EL (cell line): ENCODE measurements at regions not wholly inside any gene's neighbourhood (a gene's known extent, or its start where the extent isn't known, plus 50 kb on each side); places are given as distances from the start of the nearest gene placed in this dataset.
A peak's percentile ranks its signal among the peaks of the same experiment; 100 is the strongest.

Experiments
- DNase-seq: peaks from one replicate; pipeline ENCODE4 v3.0.0-alpha.2; 2016

DNA sequence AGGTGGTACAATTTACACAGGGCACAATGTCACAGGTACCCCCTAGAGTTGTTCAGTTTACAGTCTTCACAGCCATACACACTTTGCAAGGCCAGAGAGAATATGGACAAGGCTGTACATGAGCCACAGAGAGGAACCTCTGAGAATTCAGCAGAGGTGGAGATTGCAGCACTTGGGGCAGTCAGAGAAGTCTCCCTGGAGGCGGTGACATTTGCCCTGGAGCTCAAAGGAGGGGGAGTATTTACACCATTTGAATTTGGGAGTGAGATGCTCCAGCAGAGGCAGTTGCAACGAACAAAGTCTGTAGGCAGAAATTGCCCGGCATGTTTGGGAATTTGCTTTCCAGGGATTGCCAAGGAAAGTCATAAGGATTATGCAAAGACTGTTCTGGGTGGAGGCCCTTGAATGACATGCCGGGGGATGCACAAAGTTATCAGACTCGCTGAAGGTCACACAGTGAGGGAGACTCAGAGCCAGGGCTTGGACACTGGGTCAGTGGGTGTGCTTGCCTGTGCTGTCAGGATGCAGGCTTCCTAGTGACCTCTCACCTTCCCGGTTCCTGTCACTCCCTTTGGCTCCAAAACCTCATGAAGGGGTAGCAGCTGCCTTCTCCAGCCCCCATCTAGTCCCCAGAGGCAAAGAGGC, 160.7 kb upstream of the PCBD1 start:
- DNase-seq: no peak

DNA sequence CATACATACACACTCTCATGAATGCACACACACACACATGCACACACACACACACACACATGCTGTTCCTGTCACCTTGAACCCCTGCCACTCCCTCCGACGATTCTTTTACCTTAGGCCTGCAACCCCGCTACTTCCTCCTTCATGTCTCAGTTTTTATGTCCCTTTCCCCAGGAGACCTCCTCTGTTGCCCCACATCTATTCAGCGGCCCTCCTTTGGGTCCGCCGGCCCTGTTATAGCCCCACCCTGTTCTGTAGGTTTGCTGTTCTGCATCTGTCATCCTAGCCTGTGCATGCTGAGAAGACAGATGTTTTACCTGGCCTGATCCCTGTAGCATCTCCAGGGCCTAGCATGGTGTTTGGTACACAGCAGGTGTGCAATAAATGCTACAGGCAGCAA, 161.6 kb upstream of the PCBD1 start:
- DNase-seq: no peak

DNA sequence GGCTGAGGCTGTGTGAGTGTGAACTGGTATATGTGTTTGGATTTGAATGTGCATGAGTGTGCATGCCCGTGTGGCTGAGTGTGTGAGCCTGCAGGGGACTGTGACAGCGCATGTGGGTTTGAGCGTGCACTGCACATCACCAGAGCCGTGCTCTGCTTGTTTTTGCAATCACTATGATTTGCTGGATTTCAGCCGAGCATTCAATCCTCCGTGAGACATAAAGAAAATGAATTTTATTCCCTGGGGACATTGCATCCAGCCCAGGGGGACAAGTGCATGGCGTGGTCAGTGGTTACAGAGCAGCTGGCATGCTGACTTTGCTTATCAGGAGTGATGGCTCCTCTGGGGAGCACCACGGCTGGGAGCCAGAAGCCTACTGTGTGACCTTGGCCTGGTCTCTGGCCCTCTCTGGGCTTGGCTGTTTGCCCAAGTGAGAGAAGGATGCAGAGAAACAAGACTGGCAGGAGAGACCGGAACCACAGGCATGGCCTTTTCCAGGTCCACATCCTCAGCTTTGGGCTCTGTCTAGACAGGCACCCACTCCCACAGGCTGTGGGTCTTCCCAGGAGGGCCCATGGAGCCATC, 160.2 kb upstream of the UNC5B start:
- no peak for DNase-seq

DNA sequence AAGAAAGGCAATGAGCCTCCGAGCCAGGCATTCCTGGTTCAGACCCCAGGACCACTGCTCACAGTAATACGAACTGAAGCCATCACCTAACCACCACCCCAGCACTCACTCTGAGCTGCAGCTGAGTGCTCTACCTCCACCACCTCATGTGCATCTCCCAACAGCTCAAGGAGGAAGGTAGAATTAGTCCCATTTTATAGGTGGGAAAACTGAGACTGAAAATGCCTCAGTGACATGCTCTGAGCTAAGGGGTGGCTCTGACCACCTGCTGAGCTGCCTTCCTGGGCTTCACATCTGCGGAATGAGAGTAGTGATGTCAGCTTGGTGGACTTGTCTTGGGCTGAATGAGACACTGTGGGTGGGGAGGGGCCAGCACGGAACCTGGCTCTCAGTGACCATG, 159.7 kb upstream of the UNC5B start:
- DNase-seq: no peak

DNA sequence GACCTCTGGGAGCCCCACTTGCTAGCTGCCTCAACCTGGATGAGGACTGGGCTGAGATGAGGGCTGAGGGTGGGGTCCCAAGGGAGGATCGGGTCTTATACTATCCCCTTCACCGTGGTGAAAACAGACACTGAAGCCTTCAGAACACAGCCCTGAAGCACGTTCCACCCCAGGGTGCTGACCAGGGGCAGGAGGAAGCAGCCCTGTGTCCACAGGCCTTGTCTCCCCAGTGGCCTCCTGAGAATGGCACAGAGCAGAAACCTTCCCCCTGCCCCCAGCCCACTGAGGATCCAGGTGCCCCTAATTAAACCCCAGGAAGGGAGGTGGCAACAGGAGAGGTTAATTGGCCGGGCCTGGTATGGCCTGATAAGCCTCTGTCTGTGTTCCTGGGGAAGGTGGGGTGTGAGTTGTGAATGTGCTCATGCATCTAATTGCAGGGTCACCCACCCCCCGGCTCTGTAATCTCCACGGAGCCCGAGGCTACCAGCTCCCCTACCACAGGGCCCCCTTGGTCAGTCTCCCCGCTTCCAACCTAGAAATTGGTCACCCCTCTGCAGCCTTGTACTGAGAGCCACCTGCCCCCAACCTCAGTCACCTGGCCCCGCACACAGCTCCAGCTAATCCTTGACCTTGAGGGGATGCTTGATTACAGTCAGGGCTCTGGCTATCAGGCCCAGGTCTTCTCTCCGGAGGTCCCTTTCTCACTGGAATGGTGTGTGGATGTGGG, 159.0 kb upstream of the UNC5B start:
- no peak for DNase-seq

DNA sequence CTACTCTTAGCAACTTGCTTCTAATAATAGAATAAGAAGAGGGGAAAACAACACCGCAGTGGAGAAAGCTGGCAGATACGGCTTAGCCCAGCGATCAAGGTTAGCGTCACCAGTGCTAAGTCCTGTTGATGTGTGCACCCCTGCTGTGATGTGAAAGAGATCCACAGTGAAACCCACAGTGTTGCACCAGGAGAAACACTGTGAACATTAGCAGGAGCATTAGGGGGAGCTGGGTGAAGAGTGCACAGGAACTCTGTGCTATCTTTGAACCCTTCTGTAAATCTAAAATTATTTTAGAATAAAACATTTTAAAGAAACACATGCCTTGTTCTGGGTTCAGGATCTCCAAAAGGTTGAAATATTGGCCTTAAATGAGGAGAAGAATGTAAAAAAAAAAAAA, 154.1 kb upstream of the UNC5B start:
- DNase-seq: no peak

DNA sequence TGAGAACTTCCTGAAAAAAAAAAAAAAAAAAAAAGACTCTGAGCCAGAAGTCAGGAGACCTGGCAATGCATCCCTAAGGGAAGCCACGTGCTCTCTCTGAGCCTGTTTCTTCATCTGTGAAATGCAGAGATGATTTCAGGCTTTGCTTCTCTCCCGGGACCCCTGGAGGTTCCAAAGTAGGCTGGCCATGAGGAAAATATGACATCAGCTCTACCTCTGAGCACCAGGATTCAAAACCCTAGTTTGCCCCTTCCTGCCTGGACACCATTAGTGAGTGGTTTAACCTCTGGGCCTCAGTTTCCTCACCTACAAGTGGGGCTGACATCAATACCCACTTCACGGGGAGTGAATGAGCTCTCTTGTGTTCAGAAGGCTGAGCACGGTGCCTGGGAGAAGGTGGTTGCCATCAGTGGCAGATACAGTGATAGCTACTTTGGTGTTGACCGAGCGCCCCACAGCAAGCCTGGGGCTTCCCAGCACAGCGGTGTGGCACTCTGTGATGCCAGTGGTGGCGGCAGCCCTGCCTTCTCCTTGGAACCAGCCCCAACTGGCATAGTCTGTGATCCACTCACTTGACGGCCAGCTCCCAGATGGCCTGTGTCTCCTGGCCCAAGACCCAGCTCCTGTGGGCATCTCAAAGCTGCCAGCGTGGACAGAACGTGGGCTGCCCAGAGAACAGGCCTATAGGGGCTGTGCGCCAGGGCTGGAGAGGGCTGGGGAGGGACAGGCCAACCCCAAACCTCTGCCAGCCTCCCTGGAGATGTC, 153.1 kb upstream of the UNC5B start:
- no peak for DNase-seq

DNA sequence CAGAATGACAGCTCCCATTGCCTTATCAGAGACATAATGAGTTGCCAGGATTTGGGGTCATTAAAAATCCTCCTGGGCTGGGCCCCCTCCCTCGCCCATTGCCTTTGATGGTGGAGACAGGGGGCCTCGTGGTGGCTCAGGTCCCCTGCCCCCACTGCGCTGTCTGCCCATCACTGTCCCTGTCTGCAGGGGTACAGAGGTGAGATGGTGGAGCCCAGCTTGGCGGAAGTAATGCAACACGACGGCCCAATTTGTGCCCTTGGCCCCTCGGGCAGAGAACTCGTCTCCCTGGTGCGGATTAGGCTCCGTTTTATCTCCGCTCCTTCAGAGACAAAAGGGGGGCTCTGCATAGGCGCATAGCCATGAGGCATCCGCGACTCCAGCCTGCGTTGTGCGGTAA, 152.4 kb upstream of the UNC5B start:
- no peak for DNase-seq

DNA sequence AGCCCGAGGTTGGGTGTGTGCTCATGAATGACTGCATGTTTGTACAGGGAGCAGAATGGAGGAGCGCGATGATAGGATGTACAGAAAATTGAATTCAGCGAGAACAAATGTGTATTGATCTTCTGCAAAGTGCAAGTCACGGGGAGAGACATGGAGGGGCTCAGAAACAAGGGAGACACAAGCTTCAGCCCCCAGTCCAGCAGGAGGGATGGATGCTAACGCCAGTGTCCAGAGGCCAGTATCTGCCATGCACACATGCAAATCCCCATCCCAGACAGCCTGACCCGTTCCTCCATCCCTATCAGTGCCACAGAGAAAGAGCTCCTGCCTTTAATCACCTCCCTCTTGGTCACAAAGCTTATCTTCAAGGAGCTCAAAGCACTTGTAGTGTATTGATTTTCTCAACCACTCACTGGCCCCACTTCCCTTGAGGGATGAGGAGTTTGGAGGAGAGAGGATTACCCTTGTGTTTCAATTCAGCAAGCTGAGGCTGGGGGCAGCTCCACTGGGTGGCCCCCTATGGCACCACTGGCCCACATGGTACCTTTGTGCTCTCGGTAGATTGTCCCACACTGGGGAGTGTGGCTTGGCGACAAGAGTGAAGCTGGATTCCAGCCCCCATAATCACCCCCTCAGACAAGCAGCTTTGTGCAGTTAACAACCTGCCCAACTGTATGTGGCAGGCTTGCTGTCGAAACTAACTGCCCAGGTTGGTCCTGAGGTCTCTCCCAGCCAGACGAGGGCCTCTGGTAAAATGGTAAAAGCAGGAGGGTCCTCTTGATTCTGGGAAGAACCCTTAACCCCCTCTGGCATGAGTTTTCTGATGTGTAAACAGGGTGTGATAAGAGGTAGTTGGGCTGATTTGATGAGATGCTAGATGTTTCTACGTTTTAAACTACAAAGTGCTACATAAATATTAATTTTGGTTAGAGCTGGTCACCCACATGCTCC, 151.6 kb upstream of the UNC5B start:
- DNase-seq: no peak

DNA sequence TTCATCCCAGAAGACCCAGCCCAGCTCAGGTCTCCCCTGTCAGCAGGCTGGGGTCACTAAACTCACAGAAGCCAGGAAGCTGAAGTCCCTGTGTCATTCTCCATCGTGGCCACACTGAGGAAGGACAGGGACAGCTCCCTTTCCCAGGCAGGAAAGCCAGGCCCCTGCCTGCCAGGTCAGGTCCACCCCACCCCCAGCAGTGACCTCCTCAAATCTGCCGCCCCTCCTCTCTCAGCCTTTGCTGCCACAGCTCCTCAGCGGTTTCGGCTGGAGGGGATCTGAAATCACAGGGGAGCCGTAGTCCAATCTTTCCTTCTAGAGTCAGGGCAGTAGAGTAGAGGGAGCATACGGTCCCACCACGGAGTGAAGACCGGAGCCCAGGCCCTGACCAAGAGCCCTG, 150.9 kb upstream of the UNC5B start:
- no peak for DNase-seq

DNA sequence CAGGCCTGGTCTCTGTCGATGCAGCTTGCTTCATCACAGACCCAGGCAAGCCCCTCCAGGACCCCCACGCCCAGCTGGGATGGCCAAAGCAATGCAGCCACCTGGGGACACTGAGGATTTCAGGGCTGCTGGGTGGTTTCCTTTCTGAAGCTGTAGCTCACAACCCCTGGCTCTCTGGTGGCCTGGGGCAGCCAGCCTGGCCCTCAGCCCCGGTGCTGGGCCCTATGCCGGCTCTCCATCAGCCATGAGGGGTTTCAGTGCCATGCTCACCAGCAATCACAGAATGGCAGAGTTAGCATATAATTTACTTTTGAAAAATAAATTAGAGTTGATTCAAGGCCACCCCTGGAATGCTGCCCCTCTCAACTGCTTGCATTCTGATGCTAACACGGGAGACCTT, 150.2 kb upstream of the UNC5B start:
- DNase-seq: no peak

DNA sequence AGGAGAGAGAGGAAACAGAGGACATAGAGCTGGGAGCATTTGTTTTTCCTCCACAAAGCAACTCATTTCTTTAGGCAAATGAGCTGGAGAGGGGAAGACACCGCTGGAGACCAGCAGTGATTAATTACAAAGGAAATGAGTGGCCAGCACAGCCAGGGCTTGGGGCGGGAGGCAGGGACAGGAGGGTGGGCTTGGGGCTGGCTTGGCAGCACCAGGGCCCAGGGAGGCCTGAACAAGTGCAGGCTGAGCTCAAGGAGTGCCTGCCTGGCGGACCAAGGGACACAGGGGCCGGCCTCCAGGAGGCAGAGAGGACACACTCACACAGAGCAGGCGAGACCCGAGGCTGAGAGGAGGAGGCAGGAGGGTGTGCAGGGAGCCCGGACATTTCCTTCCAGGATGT, 149.0 kb upstream of the UNC5B start:
- DNase-seq: no peak

DNA sequence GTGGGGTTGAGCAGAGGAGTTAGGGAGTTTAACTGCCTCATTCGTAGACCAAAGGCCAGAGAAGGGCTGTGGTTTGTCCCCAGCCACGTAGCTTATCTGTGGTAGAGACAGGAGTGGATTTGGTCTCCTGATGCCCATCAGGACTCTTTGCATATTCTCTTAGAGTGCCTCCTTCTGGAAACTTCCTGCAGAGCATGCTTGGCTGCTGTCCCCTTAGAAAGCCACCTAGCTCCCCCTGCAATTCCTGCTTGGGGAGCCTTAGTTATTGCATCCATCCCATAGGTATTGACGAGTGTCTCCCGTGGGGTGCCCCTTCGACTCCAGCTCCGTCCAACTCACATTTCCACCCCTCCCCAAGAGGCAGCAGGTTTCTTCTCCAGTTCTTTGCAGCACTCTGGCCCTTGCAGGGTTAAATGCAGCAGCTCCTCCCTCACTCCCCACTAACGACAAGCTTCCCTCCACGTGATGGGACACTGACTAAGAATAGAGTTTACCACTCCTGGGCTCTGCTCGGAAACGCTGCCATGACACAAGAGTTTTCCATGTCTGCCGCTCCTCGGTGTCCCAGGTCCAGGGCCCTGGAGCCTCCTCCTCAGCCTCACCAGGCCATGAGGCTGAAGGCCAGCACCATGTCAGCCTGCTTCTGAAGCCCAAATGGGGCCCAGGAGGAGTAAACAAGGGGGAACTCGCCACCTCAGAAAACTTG, 147.8 kb upstream of the UNC5B start:
- no peak for DNase-seq

DNA sequence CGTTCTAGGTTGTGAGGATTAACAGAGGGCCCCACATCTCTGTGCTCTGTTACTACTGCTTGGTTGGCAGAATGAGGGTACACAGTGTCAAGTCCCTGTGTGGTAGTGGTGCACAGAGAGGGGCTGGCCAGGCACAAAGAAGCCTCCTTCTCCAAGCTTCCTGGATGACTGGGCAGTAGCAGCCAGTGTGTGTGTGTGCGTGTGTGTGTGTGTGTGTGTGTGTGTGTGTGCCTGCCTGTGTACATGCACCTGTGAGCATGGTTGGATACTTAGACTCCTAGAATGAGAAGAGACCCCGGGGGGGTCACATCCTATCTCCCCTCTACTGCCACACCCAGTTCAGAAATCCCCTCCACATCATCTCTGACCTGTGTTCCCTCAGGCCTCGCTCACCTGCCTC, 146.7 kb upstream of the UNC5B start:
- no peak for DNase-seq

DNA sequence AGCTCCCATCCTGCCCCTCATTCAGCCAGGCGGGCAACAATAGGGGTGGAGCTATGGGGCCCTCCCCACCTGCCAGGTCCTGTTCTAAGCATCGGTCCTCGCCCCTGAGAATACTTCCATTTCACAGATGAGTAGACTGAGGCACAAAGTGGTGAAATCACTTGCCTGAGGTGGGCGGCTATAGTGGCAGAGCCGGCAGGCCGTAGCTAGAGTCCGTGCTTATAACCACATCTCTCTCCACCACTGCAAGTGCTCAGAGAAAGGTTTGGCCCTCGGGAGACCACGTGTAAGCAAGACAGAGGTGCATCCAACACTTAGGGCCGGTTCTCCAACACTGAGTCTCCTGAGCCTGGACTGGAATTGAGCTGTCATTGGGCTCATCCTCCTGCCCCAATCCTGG, 145.8 kb upstream of the UNC5B start:
- DNase-seq: no peak

DNA sequence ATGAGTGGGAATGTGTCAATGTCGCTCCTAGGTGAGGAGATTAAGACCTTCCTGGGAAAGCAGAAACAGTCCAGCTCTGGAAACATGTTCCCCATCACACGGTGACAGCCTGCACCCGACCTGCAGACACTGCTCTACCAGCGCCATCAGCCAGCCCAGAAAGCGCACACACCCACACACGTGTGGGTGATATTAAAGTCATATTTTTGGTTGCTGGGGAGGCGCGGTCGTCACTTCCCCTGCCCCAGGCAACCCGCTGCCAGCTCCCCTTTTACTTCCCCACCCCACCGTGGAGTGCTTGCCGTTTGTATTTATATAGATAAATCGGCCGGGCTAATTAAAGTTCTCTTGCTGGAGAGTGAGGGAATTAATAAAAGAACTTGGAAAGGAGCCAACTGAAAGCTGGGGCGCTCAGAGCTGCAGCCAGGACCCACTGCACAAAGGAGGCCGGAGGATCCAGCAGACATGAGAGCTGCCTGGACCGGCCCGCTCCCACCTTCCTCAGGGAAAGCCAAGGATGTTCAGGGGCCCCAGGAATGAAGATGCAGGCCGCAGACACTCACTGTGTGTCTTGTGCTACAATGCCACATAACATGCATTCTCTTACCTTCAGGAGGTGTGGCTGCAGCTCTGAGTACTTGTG, 145.2 kb upstream of the UNC5B start:
- DNase-seq: no peak

DNA sequence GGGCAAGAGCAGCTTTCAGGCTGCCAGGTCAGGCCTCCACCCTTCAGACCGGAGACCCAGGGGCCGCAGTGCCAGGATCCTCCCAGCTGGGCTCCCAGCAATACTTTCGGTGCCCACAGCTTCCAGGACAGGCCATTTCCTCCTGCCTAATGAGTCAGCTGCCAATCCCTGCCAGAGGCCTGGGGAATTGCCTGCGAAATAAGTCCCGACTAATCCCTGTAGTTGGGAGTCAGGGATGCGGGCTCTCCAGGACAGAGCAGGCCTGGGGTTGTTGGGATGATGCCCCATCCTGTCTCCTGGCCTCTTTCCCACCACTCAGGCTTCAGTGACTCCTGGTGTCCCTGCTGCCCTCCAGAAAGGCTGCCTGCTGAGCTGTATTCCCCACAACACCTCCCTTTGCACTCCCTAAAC, 143.5 kb upstream of the UNC5B start:
- peak; percentile 24 for DNase-seq

DNA sequence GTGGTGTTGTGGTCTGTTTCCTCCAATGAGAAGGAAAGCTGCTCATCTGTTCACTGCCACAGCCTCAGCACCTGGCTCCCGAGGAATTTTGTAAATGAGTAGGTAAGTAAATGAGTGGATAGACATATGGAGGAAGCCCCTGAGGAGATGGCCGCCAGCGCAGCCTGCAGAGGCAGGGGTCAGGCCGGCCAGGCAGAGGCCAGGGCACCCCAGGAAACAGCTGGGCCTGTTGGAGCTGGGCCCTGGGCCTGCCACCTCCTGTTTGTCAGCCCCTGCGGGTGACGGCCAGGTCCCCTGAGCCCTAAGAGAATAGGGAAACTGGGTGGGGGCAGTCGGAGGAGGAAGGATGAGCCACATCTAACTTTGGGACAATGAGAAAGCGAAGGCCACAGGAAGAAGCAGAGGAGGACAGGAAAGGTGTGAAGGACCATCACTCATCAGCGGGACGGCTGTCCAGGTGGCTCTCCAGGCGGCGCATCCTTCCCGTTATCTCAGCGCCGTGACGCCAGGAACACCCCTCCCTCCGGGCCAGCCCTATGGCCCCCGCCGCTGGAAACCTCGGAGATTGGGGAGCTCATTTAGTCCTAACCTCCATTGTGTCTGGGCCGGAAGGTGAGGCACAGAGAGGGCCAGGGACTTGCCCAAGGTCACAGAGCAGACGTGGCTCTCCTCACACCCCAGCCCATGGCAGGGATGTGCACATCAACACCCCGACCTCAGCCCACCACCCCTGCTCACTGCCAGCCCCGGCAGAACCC, 142.3 kb upstream of the UNC5B start:
- no peak for DNase-seq

DNA sequence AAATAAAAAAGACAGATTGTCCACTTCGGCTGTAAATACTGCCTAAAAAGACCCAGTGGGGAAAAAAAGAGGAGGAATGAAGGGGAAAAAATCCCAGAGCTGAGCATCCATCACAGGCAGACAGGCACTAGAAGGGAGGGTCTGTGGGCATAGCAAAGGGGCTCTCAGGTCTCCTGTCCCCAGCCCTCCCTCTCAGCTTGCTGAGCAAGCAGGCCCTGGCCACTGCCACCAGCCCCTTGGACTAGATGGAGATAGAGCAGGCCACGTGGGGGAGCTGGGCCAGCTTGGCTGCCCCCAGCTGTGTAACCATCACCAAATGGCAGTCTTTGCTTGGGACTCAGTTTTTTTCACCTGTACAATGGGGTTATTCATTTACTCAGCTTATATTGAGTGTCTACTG, 141.6 kb upstream of the UNC5B start:
- no peak for DNase-seq

DNA sequence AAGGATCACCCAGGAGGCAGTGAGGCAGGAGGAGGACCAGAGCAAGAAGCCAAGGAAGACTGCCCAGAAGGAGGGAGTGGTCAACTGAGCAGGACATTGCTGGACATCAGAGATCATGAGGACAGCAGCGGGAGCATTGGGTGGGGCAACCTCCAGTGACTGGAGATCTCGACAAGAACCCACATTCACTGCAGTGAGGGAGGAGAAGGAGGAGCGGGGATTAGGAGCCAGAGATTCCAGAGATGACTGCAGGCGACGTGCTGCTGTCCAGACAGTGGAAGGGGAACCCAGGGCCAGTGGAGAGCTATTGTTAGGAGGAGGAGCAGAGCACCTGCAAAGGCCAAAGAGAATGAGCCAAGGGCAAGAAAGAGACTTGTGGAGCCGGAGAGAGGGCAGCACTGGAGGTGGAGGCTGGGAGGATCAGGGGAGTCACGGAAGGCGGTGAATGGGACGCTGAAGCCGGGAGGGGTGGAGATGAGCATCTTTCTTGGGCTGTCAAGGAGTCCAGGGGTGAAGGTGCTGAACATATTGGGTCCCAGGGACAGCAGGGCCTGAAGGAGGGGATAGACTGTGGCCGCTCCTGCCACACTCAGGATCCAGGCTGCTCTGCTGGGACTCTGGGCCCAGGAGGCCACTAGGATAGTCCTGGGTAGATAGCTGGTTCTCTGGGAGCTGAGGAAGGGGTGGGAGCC, 140.1 kb upstream of the UNC5B start:
- no peak for DNase-seq
